Panc1 (cell line): ENCODE measurements at regions not wholly inside any gene's neighbourhood (a gene's known extent, or its start where the extent isn't known, plus 50 kb on each side); places are given as distances from the start of the nearest gene placed in this dataset.

Experiments used
- ATAC-seq: fragments of 200-7000 bp; cut with Tn5 transposase; 2 replicates; pipeline ENCODE4 v1.9.1; 2020; ENCODE audit warnings: mild to moderate bottlenecking, moderate library complexity
- BruUV-seq: library from RNA; stranded (reverse); fragments of 400-500 nt; replicated peaks from 2 replicates; lab custom pipeline; 2021; lab: Mats Ljungman, UMichigan
- CTCF ChIA-PET: fragments of 300-600 bp; sonication (Branson Sonifier 250); formaldehyde crosslinking; loops from one replicate; lab custom pipeline; 2022; ENCODE audit warnings: antibody characterized with exemption; lab: Charles Lee
- POLR2A ChIA-PET: fragments of 300-600 bp; sonication (Branson Sonifier 250); formaldehyde crosslinking; loops from one replicate; lab custom pipeline; 2022; ENCODE audit warnings: antibody characterized with exemption; lab: Charles Lee
- DNase-seq: peaks from one replicate; pipeline ENCODE4 v3.0.0-alpha.2; 2010; ENCODE audit warnings: low read depth, low spot score
- H3K27ac ChIP-seq: 2 replicates; pipeline ENCODE4 v1.5.1; 2011; ENCODE audit warnings: mild to moderate bottlenecking, low read length, inconsistent platforms
- H3K27me3 ChIP-seq: fragments of 200-500 bp; sonication (Bioruptor generic); 2 replicates; pipeline ENCODE4 v1.6.0; 2014; ENCODE audit warnings: low read length, inconsistent platforms; ENCODE audit not compliant: control insufficient read depth, insufficient read depth
- H3K36me3 ChIP-seq: fragments of 200-500 bp; sonication (Bioruptor generic); 2 replicates; pipeline ENCODE4 v1.5.1; 2014; ENCODE audit warnings: inconsistent platforms, mild to moderate bottlenecking, low read length, moderate library complexity; ENCODE audit not compliant: control insufficient read depth, insufficient read depth
- H3K4me1 ChIP-seq: 2 replicates; pipeline ENCODE4 v1.5.1; 2011; ENCODE audit warnings: inconsistent platforms, mild to moderate bottlenecking, low read length, moderate library complexity; ENCODE audit not compliant: control insufficient read depth, insufficient read depth
- H3K4me3 ChIP-seq, 2 experiments: 2 replicates each; pipeline ENCODE4 v1.5.1; 2011 to 2012; ENCODE audit warnings: low read depth in 2 of 2, low read length in 2 of 2, mild to moderate bottlenecking in 2 of 2, inconsistent platforms in 1 of 2, moderate library complexity in 1 of 2
- H3K9me3 ChIP-seq: fragments of 200-500 bp; sonication (Bioruptor generic); 2 replicates; pipeline ENCODE4 v1.5.1; 2014; ENCODE audit warnings: low read depth, mild to moderate bottlenecking, inconsistent platforms, low read length, moderate library complexity; ENCODE audit not compliant: control insufficient read depth, insufficient read depth
- POLR2AphosphoS5 ChIP-seq: IDR thresholded peaks from 2 replicates; pipeline ENCODE4 v1.6.1; 2012; ENCODE audit warnings: mild to moderate bottlenecking, low read depth, low read length, moderate library complexity
- REST ChIP-seq, 2 experiments: IDR thresholded peaks; 2 replicates each; pipeline ENCODE4 v1.6.1; 2011 to 2012; ENCODE audit warnings: low read depth in 2 of 2, control low read depth in 1 of 2, low read length in 1 of 2, mild to moderate bottlenecking in 1 of 2, moderate library complexity in 1 of 2; ENCODE audit not compliant: insufficient read depth in 1 of 2
- SIN3A ChIP-seq: IDR thresholded peaks from 2 replicates; pipeline ENCODE4 v1.6.1; 2012; ENCODE audit warnings: low read depth, mild to moderate bottlenecking, low read length, moderate library complexity, borderline replicate concordance; ENCODE audit not compliant: insufficient read depth
- TCF7L2 ChIP-seq: IDR thresholded peaks from 2 replicates; pipeline ENCODE4 v1.6.1; 2011; ENCODE audit warnings: mild to moderate bottlenecking, low read depth, low read length, inconsistent platforms
- in situ Hi-C: cut with HindIII; loops from 2 replicates; pipeline ENCODE4 v1.10.0; 2016; ENCODE audit warnings: low sequenced_read_pairs, low pct_unique_long_range_greater_than_20kb
- intact Hi-C: fragments of 100-400 bp; cut with micrococcal nuclease; formaldehyde crosslinking; loops from one replicate; pipeline ENCODE4 v1.10.0; 2022; ENCODE audit not compliant: unreplicated experiment
- TF ChIP-seq, protein P1 (sequence below): fragments of 450-650 bp; IDR thresholded peaks from 2 replicates; pipeline ENCODE4 v1.5.1; 2017; ENCODE audit warnings: mild to moderate bottlenecking

- ChIA-PET POLR2A (no interaction called here), CTCF (no interaction called here)
- Histone ChIP-seq H3K36me3 (no peaks in the 10 kb centered on the region), H3K27me3 (no peaks in the 10 kb centered on the region), H3K9me3 (no peaks in the 10 kb centered on the region), H3K4me3 (peak overlapping the region; percentile 2 to 53; a peak in 3 of 4 replicates), H3K4me1 (peaks cover 9% of the 10 kb centered on the region; the same call in 1 of the 2 replicates), H3K27ac (no peak overlapping the region)
- TF ChIP-seq SIN3A (no peak), POLR2AphosphoS5 (no peak), TCF7L2 (no peak), REST (IDR thresholded peaks at IDR 0.05; ENCODE audit: insufficient read depth in 1 of 2, low read depth in 2 of 2, low read length in 1 of 2) (no peak)
- TF ChIP-seq, protein P1, sequence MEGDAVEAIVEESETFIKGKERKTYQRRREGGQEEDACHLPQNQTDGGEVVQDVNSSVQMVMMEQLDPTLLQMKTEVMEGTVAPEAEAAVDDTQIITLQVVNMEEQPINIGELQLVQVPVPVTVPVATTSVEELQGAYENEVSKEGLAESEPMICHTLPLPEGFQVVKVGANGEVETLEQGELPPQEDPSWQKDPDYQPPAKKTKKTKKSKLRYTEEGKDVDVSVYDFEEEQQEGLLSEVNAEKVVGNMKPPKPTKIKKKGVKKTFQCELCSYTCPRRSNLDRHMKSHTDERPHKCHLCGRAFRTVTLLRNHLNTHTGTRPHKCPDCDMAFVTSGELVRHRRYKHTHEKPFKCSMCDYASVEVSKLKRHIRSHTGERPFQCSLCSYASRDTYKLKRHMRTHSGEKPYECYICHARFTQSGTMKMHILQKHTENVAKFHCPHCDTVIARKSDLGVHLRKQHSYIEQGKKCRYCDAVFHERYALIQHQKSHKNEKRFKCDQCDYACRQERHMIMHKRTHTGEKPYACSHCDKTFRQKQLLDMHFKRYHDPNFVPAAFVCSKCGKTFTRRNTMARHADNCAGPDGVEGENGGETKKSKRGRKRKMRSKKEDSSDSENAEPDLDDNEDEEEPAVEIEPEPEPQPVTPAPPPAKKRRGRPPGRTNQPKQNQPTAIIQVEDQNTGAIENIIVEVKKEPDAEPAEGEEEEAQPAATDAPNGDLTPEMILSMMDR, result no peak
- DNase-seq (no peak), ATAC-seq (no peak)
- in situ Hi-C loops, result no loop called here
- BruUV-seq, result no TSS peak
- intact Hi-C loops, result no loop called here
Observed at GRCh38 chr7:106774213-106774767, 90.8 kb upstream of the PIK3CG start.

DNA sequence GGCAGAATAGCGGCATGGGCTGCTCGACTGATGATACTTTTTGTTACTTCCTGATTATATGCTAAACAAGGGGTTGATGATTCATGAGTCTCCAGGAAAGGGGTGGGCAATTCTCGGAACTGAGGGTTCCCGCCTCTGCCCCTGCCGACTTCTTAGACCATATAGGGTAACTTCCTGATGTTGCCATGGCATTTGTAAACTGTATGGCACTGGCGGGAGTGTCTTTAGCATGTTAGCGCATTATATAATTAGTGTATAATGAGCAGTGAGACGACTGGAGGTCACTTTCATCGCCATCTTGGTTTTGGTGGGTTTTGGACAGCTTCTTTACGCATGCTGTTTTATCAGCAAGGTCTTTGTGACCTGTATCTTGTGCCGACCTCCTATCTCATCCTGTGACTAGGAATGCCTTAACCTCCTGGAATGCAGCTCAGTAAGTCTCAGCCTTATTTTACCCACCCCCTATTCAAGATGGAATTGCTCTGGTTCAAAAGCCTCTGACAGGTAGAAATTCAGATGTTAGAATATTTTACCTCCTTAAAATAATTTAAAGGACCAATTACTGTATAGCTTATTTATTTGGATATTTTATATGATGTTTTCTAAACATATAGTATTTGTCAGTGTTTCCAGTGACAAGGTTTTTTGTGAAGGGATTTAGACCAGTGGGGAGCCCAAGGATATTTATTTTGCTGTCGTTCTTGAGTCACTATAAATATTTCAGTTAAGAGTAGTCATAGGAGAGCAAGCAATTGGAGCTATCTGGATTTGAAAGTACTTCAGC lies 90.1 kb upstream of the PIK3CG start:
- no peaks in the 10 kb centered on the region for H3K36me3 ChIP-seq
- intact Hi-C loops, result no loop called here
- CTCF ChIA-PET, result no interaction called here
- no peak for TF ChIP-seq POLR2AphosphoS5
- TF ChIP-seq REST (IDR thresholded peaks at IDR 0.05; ENCODE audit: insufficient read depth in 1 of 2, low read depth in 2 of 2, low read length in 1 of 2), result no peak
- no peak for TF ChIP-seq TCF7L2
- TF ChIP-seq, protein P1, result no peak
- no peak for TF ChIP-seq SIN3A
- no peaks in the 10 kb centered on the region for H3K27me3 ChIP-seq
- no peak for DNase-seq
- H3K4me1 ChIP-seq, result peaks cover 9% of the 10 kb centered on the region; the same call in 1 of the 2 replicates
- in situ Hi-C loops, result no loop called here
- peak; percentile 72 for ATAC-seq
- no TSS peak for BruUV-seq
- H3K9me3 ChIP-seq, result no peaks in the 10 kb centered on the region
- H3K27ac ChIP-seq, result no peak overlapping the region
- POLR2A ChIA-PET, result no interaction called here
- peak overlapping the region; percentile 2 to 53; a peak in 3 of 4 replicates for H3K4me3 ChIP-seq
